PFSK-1 (cell line): ENCODE measurements at regions not wholly inside any gene's neighbourhood (a gene's known extent, or its start where the extent isn't known, plus 50 kb on each side); places are given as distances from the start of the nearest gene placed in this dataset.

ENCODE experiments used
- POLR2AphosphoS5 ChIP-seq: IDR thresholded peaks from 2 replicates; pipeline ENCODE4 v1.6.1; 2012; ENCODE audit warnings: low read depth, mild to moderate bottlenecking, control low read depth, low read length, moderate library complexity
- SIN3A ChIP-seq: IDR thresholded peaks from 2 replicates; pipeline ENCODE4 v1.6.1; 2012; ENCODE audit warnings: mild to moderate bottlenecking, low read length, moderate library complexity, borderline replicate concordance; ENCODE audit not compliant: insufficient read depth
- TAF1 ChIP-seq: IDR thresholded peaks from 2 replicates; pipeline ENCODE4 v1.6.1; 2012; ENCODE audit warnings: low read length, control low read depth, borderline replicate concordance; ENCODE audit not compliant: insufficient read depth

GRCh38 chr6:82712389-82712788 is 348.8 kb downstream of the TPBG start:
- TF ChIP-seq POLR2AphosphoS5, result no peak
- TF ChIP-seq TAF1, result no peak
- TF ChIP-seq SIN3A, result no peak
